HuH-7 (cell line): ENCODE measurements at regions not wholly inside any gene's neighbourhood (a gene's known extent, or its start where the extent isn't known, plus 50 kb on each side); places are given as distances from the start of the nearest gene placed in this dataset.

Experiments
- DNase-seq: peaks from one replicate; pipeline ENCODE4 v3.0.0; 2011; ENCODE audit warnings: low spot score

DNA sequence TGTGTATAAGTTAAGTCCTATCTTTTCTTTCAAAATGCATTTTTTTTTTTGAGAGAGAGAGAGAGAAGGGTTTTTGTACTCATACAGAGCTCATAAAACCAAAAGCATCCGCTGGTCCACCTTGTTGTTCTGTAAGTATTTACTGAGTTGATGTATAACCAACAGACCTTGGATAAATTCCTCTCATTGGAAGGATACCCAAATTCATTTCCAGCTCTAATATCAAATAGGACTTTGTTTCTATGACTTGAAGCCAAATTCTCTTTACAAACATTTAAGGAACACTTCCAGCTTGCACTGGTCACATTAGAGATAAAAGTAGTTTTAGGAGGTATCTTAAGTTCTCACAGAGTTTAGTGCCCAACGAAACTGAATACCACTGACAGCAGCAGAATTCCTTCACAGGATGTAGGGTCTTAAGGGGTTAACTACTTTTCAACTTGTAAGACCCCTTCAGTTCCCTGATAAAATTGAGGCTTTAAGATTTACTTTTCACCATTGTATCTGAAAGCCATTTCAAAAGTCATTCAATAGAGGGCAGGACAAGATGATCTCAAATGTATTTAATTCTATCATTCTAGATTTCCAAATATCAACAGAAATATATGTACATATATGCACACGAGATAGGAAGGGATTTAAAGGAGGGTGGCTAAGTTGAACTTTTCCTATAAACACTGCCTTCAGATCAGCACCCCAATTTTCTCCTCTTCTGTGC lies 1398.5 kb upstream of the CELF4 start:
- DNase-seq = no peak

DNA sequence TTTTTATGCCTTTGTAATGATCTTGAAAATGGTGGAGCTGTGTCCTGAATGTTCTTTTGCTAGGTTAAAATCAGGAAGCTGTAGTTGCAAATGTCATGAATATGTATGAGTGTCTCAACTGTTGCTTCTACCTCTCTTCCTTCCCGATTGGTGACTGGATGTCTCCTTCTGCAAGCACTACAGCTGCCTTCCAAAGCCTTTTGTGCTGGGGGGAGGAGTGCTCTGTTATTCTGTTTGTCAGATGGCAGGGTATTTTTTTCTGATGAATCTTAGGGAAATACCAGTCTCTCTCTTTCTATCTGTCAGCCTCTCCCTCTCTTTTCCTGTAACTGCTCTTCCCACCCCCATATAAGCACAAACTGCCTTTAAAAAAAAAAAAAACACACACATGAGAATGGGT lies 1396.3 kb upstream of the CELF4 start:
- DNase-seq = no peak

DNA sequence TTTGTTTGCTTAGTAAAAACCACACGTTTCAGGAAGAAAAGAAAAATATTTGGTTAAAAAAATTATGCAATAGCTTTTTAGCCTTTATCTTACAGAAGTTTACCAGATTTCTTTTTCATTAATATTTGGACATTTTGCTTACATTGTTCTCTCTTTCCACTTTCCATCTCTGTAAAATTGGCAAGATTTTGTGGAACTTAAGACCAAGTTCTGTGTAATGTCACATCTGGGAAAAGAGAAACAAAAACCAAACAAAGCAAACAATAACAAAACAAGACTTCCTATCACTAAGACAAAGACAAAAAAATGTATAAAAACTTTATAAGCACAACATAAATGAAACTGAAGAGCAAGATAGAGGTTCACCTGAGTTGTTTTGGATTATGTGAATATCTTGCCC lies 1392.1 kb upstream of the CELF4 start:
- DNase-seq = no peak

DNA sequence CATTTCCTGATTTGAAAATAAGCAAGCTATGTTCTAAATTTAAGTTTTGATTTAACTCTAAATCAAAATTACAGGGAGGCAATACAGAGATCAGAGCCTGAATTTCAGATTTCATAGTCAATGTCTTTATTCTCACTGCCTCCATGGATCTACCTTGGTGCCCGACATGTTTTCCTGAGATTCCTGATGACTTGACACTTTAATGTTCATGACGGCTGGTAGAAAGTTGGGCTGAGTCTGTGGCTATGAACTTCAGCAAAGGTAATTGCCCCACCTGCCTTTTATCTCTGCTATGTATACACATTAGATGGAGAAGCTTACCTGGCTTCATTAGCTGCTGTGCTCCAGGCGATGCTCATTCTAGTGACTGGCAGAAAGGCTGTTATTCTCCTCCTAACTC lies 1390.5 kb upstream of the CELF4 start:
- DNase-seq = no peak

- no peak for DNase-seq
Measured at GRCh38 chr18:38951633-38952032, 1386.0 kb upstream of the CELF4 start.

DNA sequence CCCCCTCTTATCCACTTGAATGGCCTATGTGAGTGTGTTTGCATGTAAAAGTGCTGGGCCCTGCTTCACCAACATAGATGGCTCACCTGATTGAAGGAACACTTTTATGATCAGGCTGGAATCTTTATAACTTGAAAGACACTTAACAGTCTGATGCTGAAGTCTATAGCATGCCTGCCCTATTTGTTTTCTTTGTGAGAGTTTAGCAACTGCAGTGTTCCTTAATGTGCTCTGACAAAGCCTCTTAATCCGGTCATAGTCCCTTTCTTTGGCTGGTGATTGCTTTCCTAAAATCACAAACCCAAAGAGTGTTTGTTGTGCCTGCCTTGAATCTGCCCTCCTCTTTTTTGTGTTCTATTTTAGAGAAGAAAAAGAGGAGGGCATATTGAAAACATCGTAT lies 1382.8 kb upstream of the CELF4 start:
- no peak for DNase-seq

DNA sequence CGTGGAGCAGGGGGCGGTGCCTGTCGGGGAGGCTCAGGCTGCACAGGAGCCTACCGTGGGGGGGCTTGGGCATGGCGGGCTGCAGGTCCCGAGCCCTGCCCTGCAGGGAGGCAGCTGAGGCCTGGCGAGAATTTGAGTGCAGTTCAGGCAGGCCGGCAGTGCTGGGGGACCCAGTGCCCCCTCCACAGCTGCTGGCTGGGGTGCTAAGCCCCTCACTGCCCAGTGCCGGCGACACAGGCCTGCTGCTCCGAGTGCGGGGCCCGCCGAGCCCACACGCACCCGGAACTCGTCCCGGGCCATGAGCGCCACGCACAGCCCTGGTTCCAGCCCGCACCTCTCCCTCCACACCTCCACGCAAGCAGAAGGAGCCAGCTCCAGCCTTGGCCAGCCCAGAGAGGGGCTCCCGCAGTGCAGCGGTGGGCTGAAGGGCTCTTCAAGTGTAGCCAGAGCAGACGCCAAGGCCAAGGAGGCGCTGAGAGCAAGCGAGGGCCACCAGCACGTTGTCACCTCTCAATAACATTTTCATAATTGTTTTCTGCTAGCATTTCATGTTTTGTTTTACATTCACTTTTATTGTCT lies 1378.9 kb upstream of the CELF4 start:
- no peak for DNase-seq

GRCh38 chr18:38941711-38942561 lies 1376.3 kb upstream of the CELF4 start:
- no peak for DNase-seq

DNA sequence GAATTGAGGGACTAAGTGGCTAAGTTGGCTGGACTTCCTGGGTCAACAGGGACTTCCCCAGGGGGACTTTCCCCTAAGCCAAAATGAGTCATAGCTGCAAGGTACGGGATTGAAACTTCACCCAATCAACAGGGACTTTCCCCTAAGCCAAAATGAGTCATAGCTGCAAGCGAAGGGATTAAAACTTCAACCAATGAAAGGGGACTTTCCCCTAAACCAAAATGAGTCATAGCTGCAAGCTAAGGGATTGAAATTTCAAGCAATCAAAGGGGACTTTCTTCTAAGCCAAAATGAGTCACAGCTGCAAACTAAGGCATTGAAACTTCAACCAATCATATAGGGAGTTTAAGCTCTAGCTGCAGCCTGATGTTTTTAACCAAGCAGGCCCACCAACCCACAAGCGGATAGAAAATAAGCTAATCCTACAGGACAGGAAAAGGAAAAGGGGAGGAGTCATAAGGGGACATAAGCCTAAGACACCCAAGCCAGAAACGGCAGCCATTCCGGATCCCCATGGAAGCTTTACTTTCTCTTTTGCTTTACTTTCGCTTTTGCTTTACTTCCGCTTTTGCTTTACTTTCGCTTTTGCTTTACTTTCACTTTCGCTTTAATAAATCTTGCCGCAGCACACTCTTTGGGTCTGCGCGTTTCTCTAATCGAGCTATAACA lies 1375.4 kb upstream of the CELF4 start:
- peak; percentile 16 for DNase-seq

GRCh38 chr18:38940475-38940862 lies 1374.9 kb upstream of the CELF4 start:
- DNase-seq = no peak

DNA sequence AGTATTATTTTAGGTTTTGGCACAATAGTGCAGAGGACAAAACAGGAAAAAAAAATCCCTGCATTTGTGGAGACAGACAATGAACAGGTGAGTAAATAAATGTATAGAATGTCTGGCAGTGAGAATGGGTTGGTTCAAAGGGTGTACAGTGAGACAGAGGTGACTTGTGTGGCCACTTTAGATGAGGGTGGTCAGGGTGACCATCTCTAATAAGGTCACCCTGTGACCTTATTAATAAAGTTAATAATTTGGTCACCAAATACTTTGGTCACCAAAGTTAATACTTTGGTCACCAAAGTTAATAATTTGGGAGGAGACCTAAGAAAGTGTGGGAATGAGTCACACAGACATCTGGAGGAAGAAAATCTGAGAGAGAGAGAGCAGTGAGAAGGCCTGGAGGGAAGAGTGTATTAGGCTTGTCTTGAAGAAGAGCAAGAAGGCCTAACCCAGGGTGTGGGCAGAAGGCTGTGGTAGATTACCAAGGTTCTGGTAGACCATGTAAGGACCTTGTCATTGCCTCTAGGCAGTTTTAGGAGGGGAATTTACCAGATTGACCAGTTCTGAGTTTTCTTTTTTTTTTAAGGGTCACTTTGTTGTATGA lies 1368.4 kb upstream of the CELF4 start:
- DNase-seq = no peak

- no peak for DNase-seq
Measured at GRCh38 chr18:38933322-38933721, 1367.7 kb upstream of the CELF4 start.

- no peak for DNase-seq
Measured at GRCh38 chr18:38932752-38933151, 1367.2 kb upstream of the CELF4 start.

- DNase-seq = no peak
Measured at GRCh38 chr18:38931754-38932050, 1366.1 kb upstream of the CELF4 start.

GRCh38 chr18:38930881-38931753 lies 1365.5 kb upstream of the CELF4 start:
- no peak for DNase-seq

DNA sequence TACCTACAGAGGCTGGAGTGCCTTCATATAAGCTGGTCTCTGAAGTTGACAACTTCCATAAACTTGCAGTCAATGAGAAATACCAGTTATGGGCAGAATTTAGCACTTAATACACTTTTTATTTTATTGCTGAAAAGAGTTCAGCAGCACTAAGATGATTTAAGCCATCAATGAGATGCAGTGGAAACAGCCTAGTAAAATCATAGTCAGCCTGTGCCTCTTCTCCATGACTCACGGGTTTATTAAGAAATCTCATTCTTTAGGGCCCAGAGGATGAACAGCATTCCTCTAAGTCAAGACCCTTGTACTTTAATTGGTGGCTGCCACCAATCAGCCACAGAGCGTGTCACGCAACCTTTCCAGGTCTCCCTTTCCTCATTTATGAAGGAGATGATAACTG lies 1357.9 kb upstream of the CELF4 start:
- DNase-seq = no peak

GRCh38 chr18:38923126-38923525 lies 1357.5 kb upstream of the CELF4 start:
- DNase-seq = no peak

GRCh38 chr18:38909972-38910371 lies 1344.4 kb upstream of the CELF4 start:
- DNase-seq = no peak

GRCh38 chr18:38902796-38903195 lies 1337.2 kb upstream of the CELF4 start:
- no peak for DNase-seq

DNA sequence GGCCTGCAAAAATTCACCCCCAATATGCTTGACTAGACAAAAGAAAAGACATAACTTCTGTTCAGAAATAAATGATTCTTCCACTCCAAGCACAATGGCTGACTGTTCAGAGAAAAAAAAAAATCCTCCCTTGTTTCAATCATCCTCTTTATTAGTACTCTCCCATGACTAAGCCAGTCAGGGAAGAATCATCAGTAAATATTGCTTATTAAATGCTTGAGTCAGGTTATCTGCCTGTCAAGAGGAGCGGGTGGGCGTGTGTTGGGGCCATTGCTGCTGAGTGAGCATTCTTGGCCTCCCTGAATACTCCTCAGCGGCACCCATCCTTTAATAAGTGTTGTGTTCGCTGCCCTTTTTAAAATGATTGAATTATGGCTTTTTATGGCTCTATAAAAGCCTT lies 1334.8 kb upstream of the CELF4 start:
- DNase-seq = no peak

- DNase-seq = no peak
Measured at GRCh38 chr18:38900031-38900430, 1334.4 kb upstream of the CELF4 start.

DNA sequence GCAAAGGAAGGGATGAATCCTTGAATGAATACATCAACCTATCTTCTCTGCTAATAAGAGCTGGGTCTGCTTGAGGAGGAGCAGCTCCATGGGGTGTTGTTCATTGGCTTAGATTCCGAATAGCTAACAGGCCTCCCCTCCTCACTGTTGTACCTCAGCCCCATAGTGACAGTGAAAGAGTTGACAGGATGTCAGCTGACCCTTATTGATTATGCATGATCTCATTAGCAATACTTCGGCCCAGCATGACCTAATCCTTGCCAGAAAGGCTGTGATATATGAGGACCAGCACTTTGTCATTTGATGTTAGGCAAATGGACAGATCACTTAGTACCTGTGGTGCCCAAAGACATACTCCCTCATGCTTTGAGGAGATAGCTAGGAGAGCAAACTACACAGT lies 1333.7 kb upstream of the CELF4 start:
- DNase-seq = no peak
